ENCODE measurements at regions not wholly inside any gene's neighbourhood (a gene's known extent, or its start where the extent isn't known, plus 50 kb on each side); places are given as distances from the start of the nearest gene placed in this dataset.
"Not testable (repeated sequence)": the region's sequence is repeated elsewhere in the genome, so short reads cannot be mapped to it uniquely, and the experiment has no call there.

DNA sequence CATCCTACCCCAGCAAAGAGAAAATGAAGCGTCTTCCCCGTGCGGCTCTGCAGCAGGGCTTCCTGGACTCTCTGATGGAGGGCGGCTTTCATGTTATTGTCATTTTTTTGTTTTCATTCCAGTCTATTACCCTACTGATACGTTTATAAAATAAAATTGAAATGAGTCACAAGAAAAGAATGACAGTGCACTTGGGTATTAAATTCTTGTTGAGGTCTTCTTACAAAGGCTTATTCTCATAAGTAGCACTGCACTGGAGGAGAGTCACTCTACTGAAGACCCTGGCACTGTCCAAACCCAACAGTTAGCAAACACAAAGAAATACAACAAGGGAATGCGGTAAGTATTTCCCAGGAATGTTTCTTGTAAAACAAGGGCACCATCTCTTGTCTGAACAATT lies 379.3 kb downstream of the MAFB start:
- DNase-seq = no peak

- DNase-seq = no peak
Measured at GRCh38 chr20:40307997-40308396, 381.0 kb downstream of the MAFB start.

GRCh38 chr20:40307268-40307667 lies 381.8 kb downstream of the MAFB start:
- DNase-seq = no peak

DNA sequence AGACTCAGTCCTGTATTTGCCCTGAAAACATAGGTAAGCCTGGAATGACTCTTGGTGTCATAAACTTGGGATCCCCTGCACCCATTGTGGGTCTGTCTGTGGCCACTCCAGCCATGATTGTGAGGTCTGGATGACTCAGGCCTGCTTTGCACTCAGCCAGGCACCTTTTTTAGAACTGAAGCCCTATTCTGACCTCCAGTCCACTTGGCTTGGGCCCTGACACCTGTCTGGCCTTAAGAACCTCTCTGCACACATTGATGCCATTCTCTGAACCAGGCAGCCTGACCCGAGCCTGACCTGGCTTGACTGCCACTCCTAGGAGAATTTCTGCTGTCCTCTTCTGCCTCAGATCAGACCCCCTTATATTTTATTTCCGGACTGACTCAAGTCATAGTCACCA lies 383.7 kb downstream of the MAFB start:
- DNase-seq = no peak

DNA sequence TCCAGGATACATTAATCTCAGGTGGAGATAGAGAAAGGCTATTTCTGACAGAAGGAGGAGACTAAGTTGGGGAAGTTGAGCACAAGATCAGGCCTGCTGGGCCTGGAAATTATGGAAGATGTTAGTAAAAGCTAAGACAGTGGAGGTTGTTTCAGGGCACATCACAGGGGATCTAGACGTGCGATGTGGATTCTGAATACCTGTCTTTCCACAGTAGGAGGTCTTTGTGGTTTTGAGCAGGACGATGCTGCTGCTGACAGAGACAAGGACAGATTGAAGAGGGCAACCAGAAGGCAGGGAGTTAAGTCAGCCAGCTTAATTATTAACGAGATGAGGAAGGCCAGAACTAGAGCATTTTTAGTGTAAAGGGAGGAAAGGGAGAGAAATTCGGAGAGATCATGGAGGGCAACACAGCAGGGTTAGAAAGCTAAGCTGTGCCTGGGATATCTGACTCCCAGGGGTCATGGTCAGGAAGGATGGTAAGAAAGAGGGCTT lies 384.9 kb downstream of the MAFB start:
- no peak for DNase-seq

GRCh38 chr20:40294747-40295146 lies 394.3 kb downstream of the MAFB start:
- DNase-seq = no peak

DNA sequence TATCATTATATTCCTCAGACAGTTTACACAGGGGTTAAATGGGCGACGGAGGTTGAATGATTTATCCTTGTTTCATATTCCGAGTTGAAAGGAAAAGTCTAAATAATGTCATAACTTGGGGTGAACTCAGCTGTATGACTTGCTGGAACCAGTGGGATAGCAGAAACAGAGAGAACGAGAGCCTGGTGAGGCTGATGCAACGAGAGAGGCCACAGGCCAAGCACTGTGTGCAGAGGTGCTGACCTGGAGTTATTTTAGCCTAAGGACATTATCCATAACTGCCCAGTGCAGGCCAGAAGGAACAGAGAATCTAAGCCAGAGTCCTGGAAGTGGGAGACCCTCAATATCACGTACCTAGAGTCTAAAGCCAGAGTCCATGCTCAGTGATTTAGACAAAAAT lies 394.9 kb downstream of the MAFB start:
- no peak for DNase-seq

GRCh38 chr20:40293740-40294139 lies 395.3 kb downstream of the MAFB start:
- no peak for DNase-seq

DNA sequence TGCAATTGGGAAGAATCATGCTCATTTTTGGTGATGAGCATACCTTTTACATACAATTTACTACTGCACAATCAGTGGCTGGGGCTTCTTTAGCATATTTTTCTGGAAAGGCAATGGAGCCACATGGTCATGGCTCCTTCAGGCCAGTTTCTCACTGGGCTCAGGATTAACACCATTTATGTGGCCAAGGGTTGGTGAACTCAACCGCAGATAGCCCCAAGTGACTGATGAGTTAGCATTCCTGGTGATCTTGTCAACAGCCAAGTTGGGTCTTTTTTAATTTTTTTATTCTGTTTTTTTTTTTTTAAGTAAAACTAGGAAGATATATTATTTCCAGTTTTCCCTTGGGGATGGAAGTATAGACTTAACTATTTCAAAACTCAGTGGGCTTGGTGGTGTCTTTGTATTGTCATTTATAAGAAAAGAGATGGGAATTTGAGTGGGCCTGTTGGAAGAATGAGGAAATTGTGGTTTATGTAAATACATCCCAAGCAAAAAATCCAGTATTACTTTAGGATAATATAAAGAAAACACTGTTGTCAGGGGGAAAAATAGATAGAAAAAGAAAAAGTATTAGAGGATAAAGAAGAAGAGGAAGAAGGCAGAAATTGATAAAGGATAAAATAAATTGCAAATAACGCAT lies 397.4 kb downstream of the MAFB start:
- DNase-seq = no peak

- no peak for DNase-seq
Measured at GRCh38 chr20:40287683-40288082, 401.4 kb downstream of the MAFB start.

DNA sequence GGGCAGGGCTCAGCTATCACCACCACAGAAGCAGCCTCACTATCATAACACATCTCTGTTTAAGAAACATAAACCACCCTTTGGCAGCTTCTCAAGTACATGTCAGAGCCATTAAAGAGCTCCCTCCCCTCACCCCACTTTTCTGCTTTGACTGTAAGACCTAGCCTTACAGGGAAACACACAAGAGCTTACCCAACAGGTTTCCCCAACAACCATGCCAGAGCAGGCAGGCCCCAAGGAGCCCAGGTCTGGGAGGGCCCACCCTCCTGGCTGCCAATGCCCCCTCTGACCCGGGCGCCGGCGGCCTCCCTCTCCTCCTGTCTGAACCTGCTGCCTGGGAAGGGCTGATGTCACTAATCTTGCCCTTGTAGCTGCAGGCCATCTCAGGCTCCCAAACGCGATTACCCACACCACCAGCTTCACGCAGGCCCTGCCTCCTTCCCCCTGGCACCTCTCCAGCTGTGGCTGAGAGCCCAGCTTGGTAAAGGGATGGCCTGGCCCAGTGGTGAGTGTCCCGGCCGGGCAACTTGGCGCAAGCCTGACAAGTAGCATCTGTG lies 402.0 kb downstream of the MAFB start:
- DNase-seq = no peak

GRCh38 chr20:40284611-40285010 lies 404.4 kb downstream of the MAFB start:
- DNase-seq = no peak

DNA sequence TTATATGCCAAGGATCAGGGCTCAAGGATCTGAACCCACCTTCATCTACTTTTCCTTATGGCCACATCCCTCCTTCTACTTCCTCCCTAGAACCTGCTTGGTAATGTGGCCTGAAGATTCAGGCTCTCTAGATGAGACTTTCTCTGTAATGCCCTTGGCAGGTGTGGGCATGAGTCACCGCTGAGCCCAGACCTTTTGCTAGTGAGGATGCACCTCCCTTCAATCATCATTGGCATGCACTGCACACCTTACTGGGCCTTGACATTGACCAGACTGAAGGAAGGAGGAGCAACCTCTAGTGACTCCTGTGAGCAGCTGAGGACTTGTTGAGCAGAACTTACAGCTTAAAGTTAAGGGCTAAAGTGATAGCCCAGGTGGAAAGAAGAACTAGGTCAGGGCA lies 405.3 kb downstream of the MAFB start:
- DNase-seq = no peak

DNA sequence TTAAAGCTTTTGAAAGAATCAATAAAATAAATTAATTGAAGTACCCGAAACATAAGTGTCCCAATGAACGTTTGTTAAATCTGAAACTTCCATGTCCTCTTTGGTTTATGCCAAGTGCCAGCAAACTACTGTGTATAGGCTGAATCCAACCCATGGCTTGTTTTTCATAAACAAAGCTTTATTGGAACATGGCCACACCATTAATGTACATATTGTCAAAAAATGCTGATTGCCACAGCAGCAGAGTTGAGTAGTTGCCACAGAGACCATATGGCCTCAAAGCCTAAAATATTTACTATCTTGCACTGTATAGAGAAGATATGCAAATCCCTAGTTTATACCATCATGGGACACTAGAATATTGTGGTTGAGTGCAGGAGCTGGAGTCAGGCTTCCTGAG lies 406.1 kb downstream of the MAFB start:
- no peak for DNase-seq

DNA sequence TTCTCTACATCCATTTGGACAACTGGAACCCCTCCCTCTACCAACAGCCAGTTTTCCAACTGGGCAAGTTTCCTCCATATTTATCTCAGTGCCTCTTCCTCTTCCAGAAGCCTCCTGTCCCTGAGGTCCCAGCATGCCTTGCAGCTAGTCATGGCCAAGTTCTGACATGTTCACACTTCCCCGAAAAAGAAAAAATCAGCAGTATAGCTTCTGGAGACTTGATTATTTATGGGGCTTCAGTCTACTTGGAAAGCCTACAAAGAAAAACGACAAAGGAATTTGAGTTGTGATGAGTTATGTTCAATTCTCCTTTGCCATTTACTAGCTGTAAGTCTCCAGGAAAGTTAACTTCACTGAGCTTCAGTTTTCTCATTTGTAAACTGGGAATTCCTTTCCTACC lies 406.5 kb downstream of the MAFB start:
- DNase-seq = no peak

- DNase-seq = no peak
Measured at GRCh38 chr20:40280616-40281015, 408.4 kb downstream of the MAFB start.

DNA sequence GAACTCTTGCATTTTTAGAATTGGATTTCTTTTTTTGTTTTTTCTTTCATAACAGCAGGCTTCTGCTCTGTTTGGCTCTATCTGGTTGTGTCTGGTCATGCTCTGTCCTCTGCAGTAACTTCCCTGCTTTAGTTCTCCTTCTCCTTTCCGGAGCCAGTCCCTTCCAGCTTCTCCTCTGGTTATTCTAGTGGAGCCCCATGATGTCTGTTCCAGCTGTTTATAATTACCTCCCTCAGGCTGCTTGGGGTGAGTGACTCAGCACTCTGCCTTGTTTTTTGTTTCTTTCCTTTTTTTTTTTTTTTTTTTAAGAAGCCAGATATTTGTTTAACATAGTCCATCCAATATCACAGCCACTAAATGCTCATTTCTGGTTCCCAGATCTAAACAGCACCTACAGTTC lies 409.6 kb downstream of the MAFB start:
- DNase-seq = no peak

DNA sequence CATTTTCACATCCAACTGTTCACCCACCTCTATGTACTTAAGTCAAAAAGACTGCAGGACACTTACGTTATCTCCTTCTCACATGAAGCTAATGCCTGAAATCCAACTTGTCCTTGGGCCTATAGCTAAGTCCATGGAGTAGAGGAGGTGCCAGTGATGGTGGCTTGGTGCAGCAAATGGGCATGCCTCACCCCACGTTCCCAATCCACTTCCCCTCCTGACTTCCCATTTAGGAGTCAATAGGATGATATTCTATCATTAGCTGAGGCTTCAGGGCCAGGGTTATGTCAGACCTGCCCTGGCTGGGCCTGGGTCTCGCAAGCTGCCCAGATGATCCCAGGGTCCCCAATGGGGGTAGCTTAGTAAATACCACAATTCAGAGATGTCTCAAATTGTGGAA lies 410.4 kb downstream of the MAFB start:
- DNase-seq = no peak

GRCh38 chr20:40276301-40276700 lies 412.7 kb downstream of the MAFB start:
- no peak for DNase-seq

- DNase-seq = no peak
Measured at GRCh38 chr20:40275738-40276137, 413.3 kb downstream of the MAFB start.

GRCh38 chr20:40274912-40275533 lies 414.0 kb downstream of the MAFB start:
- no peak for DNase-seq

DNA sequence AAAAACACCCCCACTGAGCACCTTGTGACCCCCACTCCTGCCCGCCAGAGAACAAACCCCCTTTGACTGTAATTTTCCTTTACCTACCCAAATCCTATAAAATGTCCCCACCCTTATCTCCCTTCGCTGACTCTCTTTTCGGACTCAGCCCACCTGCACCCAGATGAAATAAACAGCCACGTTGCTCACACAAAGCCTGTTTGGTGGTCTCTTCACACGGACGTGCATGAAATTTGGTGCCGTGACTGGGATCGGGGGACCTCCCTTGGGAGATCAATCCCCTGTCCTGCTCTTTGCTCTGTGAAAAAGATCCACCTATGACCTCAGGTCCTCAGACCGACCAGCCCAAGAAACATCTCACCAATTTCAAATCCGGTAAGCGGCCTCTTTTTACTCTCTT lies 419.8 kb downstream of the MAFB start:
- DNase-seq = not testable (repeated sequence)

GRCh38 chr20:40268321-40269075 lies 420.5 kb downstream of the MAFB start:
- DNase-seq = no peak

All from 8988T (cell line).